ENCODE measurements at regions not wholly inside any gene's neighbourhood (a gene's known extent, or its start where the extent isn't known, plus 50 kb on each side); places are given as distances from the start of the nearest gene placed in this dataset.

- no peak for DNase-seq (ENCODE audit: low read depth)
These were observed 1041.2 kb upstream of the CELF4 start for GRCh38 chr18:38606841-38607240.

GRCh38 chr18:38602341-38602740 is 1036.7 kb upstream of the CELF4 start:
- no peak for DNase-seq (ENCODE audit: low read depth)

GRCh38 chr18:38587571-38587970 is 1022.0 kb upstream of the CELF4 start:
- no peak for DNase-seq (ENCODE audit: low read depth)

GRCh38 chr18:38586327-38586726 is 1020.7 kb upstream of the CELF4 start:
- DNase-seq (ENCODE audit: low read depth): no peak

- DNase-seq (ENCODE audit: low read depth): no peak
These were observed 1014.2 kb upstream of the CELF4 start for GRCh38 chr18:38579764-38580163.

GRCh38 chr18:38576916-38577315 is 1011.3 kb upstream of the CELF4 start:
- no peak for DNase-seq (ENCODE audit: low read depth)

- DNase-seq (ENCODE audit: low read depth): no peak
These were observed 1010.8 kb upstream of the CELF4 start for GRCh38 chr18:38576349-38576748.

- DNase-seq (ENCODE audit: low read depth): no peak
These were observed 1010.0 kb upstream of the CELF4 start for GRCh38 chr18:38575648-38576047.

- no peak for DNase-seq (ENCODE audit: low read depth)
These were observed 1009.4 kb upstream of the CELF4 start for GRCh38 chr18:38575023-38575422.

- DNase-seq (ENCODE audit: low read depth): no peak
These were observed 1007.0 kb upstream of the CELF4 start for GRCh38 chr18:38572554-38573111.

- no peak for DNase-seq (ENCODE audit: low read depth)
These were observed 1006.1 kb upstream of the CELF4 start for GRCh38 chr18:38571651-38572050.

GRCh38 chr18:38565513-38565912 is 999.9 kb upstream of the CELF4 start:
- no peak for DNase-seq (ENCODE audit: low read depth)

GRCh38 chr18:38563396-38563980 is 997.9 kb upstream of the CELF4 start:
- DNase-seq (ENCODE audit: low read depth): no peak

- no peak for DNase-seq (ENCODE audit: low read depth)
These were observed 991.4 kb upstream of the CELF4 start for GRCh38 chr18:38557006-38557405.

GRCh38 chr18:38552732-38553321 is 987.2 kb upstream of the CELF4 start:
- DNase-seq (ENCODE audit: low read depth): no peak

- no peak for DNase-seq (ENCODE audit: low read depth)
These were observed 986.3 kb upstream of the CELF4 start for GRCh38 chr18:38551881-38552280.

GRCh38 chr18:38545071-38545470 is 979.5 kb upstream of the CELF4 start:
- DNase-seq (ENCODE audit: low read depth): no peak

- no peak for DNase-seq (ENCODE audit: low read depth)
These were observed 974.3 kb upstream of the CELF4 start for GRCh38 chr18:38539856-38540255.

GRCh38 chr18:38539371-38539770 is 973.8 kb upstream of the CELF4 start:
- no peak for DNase-seq (ENCODE audit: low read depth)

GRCh38 chr18:38534073-38534472 is 968.5 kb upstream of the CELF4 start:
- DNase-seq (ENCODE audit: low read depth): no peak

- no peak for DNase-seq (ENCODE audit: low read depth)
These were observed 961.3 kb upstream of the CELF4 start for GRCh38 chr18:38526922-38527321.

GRCh38 chr18:38525039-38525438 is 959.4 kb upstream of the CELF4 start:
- DNase-seq (ENCODE audit: low read depth): no peak

- DNase-seq (ENCODE audit: low read depth): no peak
These were observed 955.2 kb upstream of the CELF4 start for GRCh38 chr18:38520786-38521185.

- no peak for DNase-seq (ENCODE audit: low read depth)
These were observed 936.9 kb upstream of the CELF4 start for GRCh38 chr18:38502539-38502938.

All from RPMI7951 (cell line).